Left ventricle myocardium superior (tissue), 1 donor: ENCODE measurements at regions not wholly inside any gene's neighbourhood (a gene's known extent, or its start where the extent isn't known, plus 50 kb on each side); places are given as distances from the start of the nearest gene placed in this dataset.
"Not testable (repeated sequence)": the region's sequence is repeated elsewhere in the genome, so short reads cannot be mapped to it uniquely, and the experiment has no call there.

Source experiments
- ATAC-seq: fragments of 200-7000 bp; cut with Tn5 transposase; one replicate; pipeline ENCODE4 v1.9.1; 2020; ENCODE audit warnings: mild to moderate bottlenecking, moderate library complexity
- DNase-seq: peaks from one replicate; pipeline ENCODE4 v3.0.0-alpha.2; 2020
- intact Hi-C: fragments of 100-400 bp; cut with micrococcal nuclease; formaldehyde crosslinking; loops from one replicate; pipeline ENCODE4 v1.11.0; 2022
- donor health status: DM: no; HTN: yes; CAD: no; lungs with severe emphysema.

- intact Hi-C loops, result no loop called here
- no peak for DNase-seq
- ATAC-seq, result no peak
These were observed 338.2 kb downstream of the SOX4 start for GRCh38 chr6:21931641-21932335.

- ATAC-seq, result no peak
- DNase-seq, result no peak
- intact Hi-C loops, result no loop called here
These were observed 339.8 kb downstream of the SOX4 start for GRCh38 chr6:21933351-21933750.

- ATAC-seq (no peak), DNase-seq (no peak)
- intact Hi-C loops, result no loop called here
These were observed 341.6 kb downstream of the SOX4 start for GRCh38 chr6:21935142-21935541.

GRCh38 chr6:21935561-21936028, 342.0 kb downstream of the SOX4 start:
- intact Hi-C loops, result no loop called here
- DNase-seq (no peak), ATAC-seq (no peak)

- intact Hi-C loops, result no loop called here
- ATAC-seq (no peak), DNase-seq (no peak)
These were observed 343.9 kb downstream of the SOX4 start for GRCh38 chr6:21937466-21937865.

GRCh38 chr6:21939066-21939465, 345.5 kb downstream of the SOX4 start:
- ATAC-seq, DNase-seq, intact Hi-C loops: not testable (repeated sequence)

GRCh38 chr6:21941926-21942325, 348.4 kb downstream of the SOX4 start:
- no peak for DNase-seq
- ATAC-seq, result no peak
- intact Hi-C loops, result no loop called here

GRCh38 chr6:21942897-21943296, 349.3 kb downstream of the SOX4 start:
- no peak for ATAC-seq
- intact Hi-C loops, result no loop called here
- DNase-seq, result no peak

GRCh38 chr6:21946298-21946783, 350.5 kb downstream of the PRL start:
- no peak for DNase-seq
- ATAC-seq, result no peak
- intact Hi-C loops, result no loop called here

- ATAC-seq, DNase-seq, intact Hi-C loops: not testable (repeated sequence)
These were observed 349.6 kb downstream of the PRL start for GRCh38 chr6:21947227-21947626.

- ATAC-seq (no peak), DNase-seq (no peak)
- intact Hi-C loops, result no loop called here
These were observed 349.0 kb downstream of the PRL start for GRCh38 chr6:21947731-21948386.

GRCh38 chr6:21949211-21949801, 347.5 kb downstream of the PRL start:
- intact Hi-C loops, result no loop called here
- ATAC-seq (no peak), DNase-seq (no peak)

GRCh38 chr6:21952367-21952766, 344.5 kb downstream of the PRL start:
- intact Hi-C loops, result no loop called here
- DNase-seq, result no peak
- ATAC-seq, result no peak

- ATAC-seq (peak; percentile 57), DNase-seq (no peak)
- intact Hi-C loops, result no loop called here
These were observed 342.7 kb downstream of the PRL start for GRCh38 chr6:21953831-21954801.

- no peak for DNase-seq
- intact Hi-C loops, result no loop called here
- ATAC-seq, result no peak
These were observed 341.7 kb downstream of the PRL start for GRCh38 chr6:21955053-21955595.

GRCh38 chr6:21955951-21956350, 340.9 kb downstream of the PRL start:
- intact Hi-C loops, result no loop called here
- DNase-seq (no peak), ATAC-seq (no peak)

- ATAC-seq (no peak), DNase-seq (no peak)
- intact Hi-C loops, result no loop called here
These were observed 338.4 kb downstream of the PRL start for GRCh38 chr6:21958428-21958827.

- DNase-seq (no peak), ATAC-seq (no peak)
- intact Hi-C loops, result no loop called here
These were observed 335.6 kb downstream of the PRL start for GRCh38 chr6:21961226-21961625.

GRCh38 chr6:21965016-21965415, 331.8 kb downstream of the PRL start:
- no peak for DNase-seq
- intact Hi-C loops, result no loop called here
- ATAC-seq, result peak; percentile 45
